ENCODE measurements at regions not wholly inside any gene's neighbourhood (a gene's known extent, or its start where the extent isn't known, plus 50 kb on each side); places are given as distances from the start of the nearest gene placed in this dataset.

- TF ChIP-seq POLR2A (IDR thresholded peaks at IDR 0.05) (no peak), CTCF (IDR thresholded peaks at IDR 0.05) (no peak)
Observed at GRCh38 chr15:31834654-31835053, 195.7 kb upstream of the CHRNA7 start.

Data from testis (tissue), 2 donors.